ENCODE measurements at regions not wholly inside any gene's neighbourhood (a gene's known extent, or its start where the extent isn't known, plus 50 kb on each side); places are given as distances from the start of the nearest gene placed in this dataset.
"Not testable (repeated sequence)": the region's sequence is repeated elsewhere in the genome, so short reads cannot be mapped to it uniquely, and the experiment has no call there.

GRCh38 chr12:93006471-93007208 lies 77.5 kb upstream of the EEA1 start:
- H3K27ac ChIP-seq = no peak overlapping the region

GRCh38 chr12:93007544-93007943 lies 78.4 kb upstream of the EEA1 start:
- H3K27ac ChIP-seq = no peak overlapping the region
- TF ChIP-seq CTCF (conservative IDR thresholded peaks at IDR 0.05) = no peak

More at GRCh38 chr12:93006471-93007208, 77.5 kb upstream of the EEA1 start:
- no peak for TF ChIP-seq CTCF (conservative IDR thresholded peaks at IDR 0.05)

- no peak overlapping the region for H3K27ac ChIP-seq
- no peak for TF ChIP-seq CTCF (conservative IDR thresholded peaks at IDR 0.05)
Measured at GRCh38 chr12:93008044-93008778, 79.1 kb upstream of the EEA1 start.

GRCh38 chr12:93008880-93009279 lies 79.8 kb upstream of the EEA1 start:
- not testable (repeated sequence) for H3K27ac ChIP-seq

- H3K27ac ChIP-seq = no peak overlapping the region
- no peak for TF ChIP-seq CTCF (conservative IDR thresholded peaks at IDR 0.05)
Measured at GRCh38 chr12:93009533-93009932, 80.4 kb upstream of the EEA1 start.

- TF ChIP-seq CTCF (conservative IDR thresholded peaks at IDR 0.05) = no peak
- H3K27ac ChIP-seq = no peak overlapping the region
Measured at GRCh38 chr12:93010461-93010860, 81.4 kb upstream of the EEA1 start.

- no peak for TF ChIP-seq CTCF (conservative IDR thresholded peaks at IDR 0.05)
- H3K27ac ChIP-seq = no peak overlapping the region
Measured at GRCh38 chr12:93011100-93011499, 82.0 kb upstream of the EEA1 start.

Data from VCaP (cell line).